HCT116 (cell line): ENCODE measurements at regions not wholly inside any gene's neighbourhood (a gene's known extent, or its start where the extent isn't known, plus 50 kb on each side); places are given as distances from the start of the nearest gene placed in this dataset.

Source experiments
- ATAC-seq: fragments of 200-7000 bp; cut with Tn5 transposase; 2 replicates; pipeline ENCODE4 v1.9.1; 2020; ENCODE audit warnings: mild to moderate bottlenecking, moderate library complexity
- BruUV-seq: library from RNA; stranded (reverse); fragments of 400-500 nt; replicated peaks from 2 replicates; lab custom pipeline; 2021; lab: Mats Ljungman, UMichigan
- CTCF ChIA-PET: fragments of 300-600 bp; sonication (Branson Sonifier 250); formaldehyde crosslinking; loops from one replicate; lab custom pipeline; 2021; ENCODE audit warnings: antibody characterized with exemption; lab: Charles Lee
- POLR2A ChIA-PET: fragments of 300-600, 350-600 bp; sonication (Branson Sonifier 250); formaldehyde crosslinking; loops from one replicate; lab custom pipeline; 2021; ENCODE audit warnings: antibody characterized with exemption; lab: Charles Lee
- RAD21 ChIA-PET, 2 experiments: fragments of 300-600 bp; sonication (Branson Sonifier 250); formaldehyde crosslinking; loops; one replicate each; lab custom pipeline; 2023; ENCODE audit warnings: low total read pairs in 2 of 2; ENCODE audit not compliant: uncharacterized antibody in 2 of 2, unreplicated experiment in 2 of 2, low non-redundant PET in 1 of 2; lab: Charles Lee
- DNase-seq: peaks from one replicate; pipeline ENCODE4 v3.0.0-alpha.2; 2010; ENCODE audit warnings: low read depth, low spot score
- H2AFZ ChIP-seq: fragments of 200-600 bp; shearing (Covaris generic), sonication (generic); 2 replicates; pipeline ENCODE4 v1.6.1; 2017; ENCODE audit warnings: low read depth, mixed run types, mixed read lengths, antibody characterized with exemption, low read length; ENCODE audit not compliant: poor library complexity, severe bottlenecking
- H3K27ac ChIP-seq: 2 replicates; pipeline ENCODE4 v1.5.1; 2012; ENCODE audit warnings: low read depth, low read length
- H3K27me3 ChIP-seq: fragments of 200-600 bp; sonication (generic); 2 replicates; pipeline ENCODE4 v1.6.1; 2016; ENCODE audit warnings: mixed run types, low read length, mixed read lengths; ENCODE audit not compliant: insufficient read depth
- H3K36me3 ChIP-seq, 2 experiments: fragments of 200-500 bp in 1 of 2; fragments of 200-600 bp in 1 of 2; sonication (Bioruptor generic) in 1 of 2; sonication (generic) in 1 of 2; 2 replicates each; pipeline versions ENCODE4 v1.5.1 to v1.6.1; 2014 to 2016; ENCODE audit warnings: low read length in 2 of 2, inconsistent platforms in 1 of 2, mixed read lengths in 1 of 2, mixed run types in 1 of 2; ENCODE audit not compliant: insufficient read depth in 2 of 2, control insufficient read depth in 1 of 2
- H3K4me1 ChIP-seq, 2 experiments: fragments of 200-600 bp in 1 of 2; sonication (generic) in 1 of 2; 2 replicates each; pipeline versions ENCODE4 v1.5.1 to v1.6.1; 2012 to 2017; ENCODE audit warnings: low read length in 2 of 2, inconsistent platforms in 1 of 2, mild to moderate bottlenecking in 1 of 2, mixed read lengths in 1 of 2, mixed run types in 1 of 2, moderate library complexity in 1 of 2; ENCODE audit not compliant: insufficient read depth in 2 of 2, control insufficient read depth in 1 of 2
- H3K4me2 ChIP-seq: fragments of 200-600 bp; sonication (generic); 2 replicates; pipeline ENCODE4 v1.6.1; 2017; ENCODE audit warnings: mixed run types, low read length, mixed read lengths
- H3K4me3 ChIP-seq, 2 experiments: fragments of 200-600 bp in 1 of 2; sonication (generic) in 1 of 2; replicated peaks in 1 of 2; 2 replicates each; pipeline ENCODE4 v1.5.1; 2011 to 2016; ENCODE audit warnings: low read length in 2 of 2, control low read depth in 1 of 2, low read depth in 1 of 2, mild to moderate bottlenecking in 1 of 2, mixed read lengths in 1 of 2, mixed run types in 1 of 2
- H3K79me2 ChIP-seq: fragments of 200-600 bp; sonication (generic); 2 replicates; pipeline ENCODE4 v1.6.1; 2017; ENCODE audit warnings: mild to moderate bottlenecking, mixed run types, low read length, moderate library complexity, mixed read lengths; ENCODE audit not compliant: insufficient read depth
- H3K9ac ChIP-seq: fragments of 200-600 bp; sonication (generic); 2 replicates; pipeline ENCODE4 v1.6.1; 2016; ENCODE audit warnings: low read length, mixed read lengths
- H3K9me2 ChIP-seq: fragments of 200-600 bp; sonication (generic), shearing (Covaris generic); 2 replicates; pipeline ENCODE4 v1.6.1; 2017; ENCODE audit warnings: mixed run types, mild to moderate bottlenecking, moderate library complexity; ENCODE audit not compliant: insufficient read depth
- H3K9me3 ChIP-seq, 2 experiments: fragments of 200-500 bp in 1 of 2; fragments of 200-600 bp in 1 of 2; sonication (Bioruptor generic) in 1 of 2; sonication (generic) in 1 of 2; 2 replicates each; pipeline ENCODE4 v1.6.1; 2014 to 2017; ENCODE audit warnings: low read length in 2 of 2, mixed read lengths in 2 of 2, inconsistent platforms in 1 of 2, low read depth in 1 of 2, mild to moderate bottlenecking in 1 of 2, mixed run types in 1 of 2, moderate library complexity in 1 of 2; ENCODE audit not compliant: control insufficient read depth in 1 of 2, insufficient read depth in 1 of 2
- H4K20me1 ChIP-seq: fragments of 200-600 bp; sonication (generic), shearing (Covaris generic); 2 replicates; pipeline ENCODE4 v1.6.1; 2017; ENCODE audit warnings: mixed run types, mild to moderate bottlenecking, moderate library complexity; ENCODE audit not compliant: insufficient read depth
- ATF3 ChIP-seq: IDR thresholded peaks from 2 replicates; pipeline ENCODE4 v1.6.1; 2012
- CBX3 ChIP-seq: IDR thresholded peaks from 2 replicates; pipeline ENCODE4 v1.6.1; 2012; ENCODE audit warnings: low read depth
- CEBPB ChIP-seq: IDR thresholded peaks from 2 replicates; pipeline ENCODE4 v1.6.1; 2012; ENCODE audit warnings: low read depth
- EGR1 ChIP-seq: IDR thresholded peaks from 2 replicates; pipeline ENCODE4 v1.6.1; 2012; ENCODE audit warnings: low read depth
- ELF1 ChIP-seq: IDR thresholded peaks from 2 replicates; pipeline ENCODE4 v1.6.1; 2012; ENCODE audit warnings: low read depth, borderline replicate concordance
- EZH2 ChIP-seq: fragments of 200-600 bp; sonication (generic); IDR thresholded peaks from 2 replicates; pipeline ENCODE4 v1.6.1; 2017; ENCODE audit warnings: antibody characterized with exemption, mixed run types
- EZH2phosphoT487 ChIP-seq: fragments of 200-600 bp; IDR thresholded peaks from 2 replicates; pipeline ENCODE4 v1.6.1; 2018; ENCODE audit warnings: antibody characterized with exemption, borderline replicate concordance
- FOSL1 ChIP-seq: IDR thresholded peaks from 2 replicates; pipeline ENCODE4 v1.6.1; 2012; ENCODE audit warnings: low read depth
- JUND ChIP-seq: IDR thresholded peaks from 2 replicates; pipeline ENCODE4 v1.6.1; 2012
- POLR2A ChIP-seq: IDR thresholded peaks from 2 replicates; pipeline ENCODE4 v1.7.0; 2011; ENCODE audit warnings: borderline replicate concordance; ENCODE audit not compliant: insufficient read depth, insufficient read length; ENCODE audit errors: extremely low read depth
- POLR2AphosphoS5 ChIP-seq: IDR thresholded peaks from 2 replicates; pipeline ENCODE4 v1.6.1; 2011; ENCODE audit warnings: mild to moderate bottlenecking, low read depth, low read length, moderate library complexity
- RAD21 ChIP-seq: IDR thresholded peaks from 2 replicates; pipeline ENCODE4 v1.6.1; 2012; ENCODE audit warnings: low read depth, mild to moderate bottlenecking
- SRF ChIP-seq: IDR thresholded peaks from 2 replicates; pipeline ENCODE4 v1.6.1; 2012; ENCODE audit warnings: low read depth
- TCF7L2 ChIP-seq: IDR thresholded peaks from 2 replicates; pipeline ENCODE4 v1.7.0; 2011; ENCODE audit warnings: borderline replicate concordance, inconsistent platforms; ENCODE audit not compliant: insufficient read depth, insufficient read length; ENCODE audit errors: extremely low read depth
- ZBTB33 ChIP-seq: IDR thresholded peaks from 2 replicates; pipeline ENCODE4 v1.6.1; 2011; ENCODE audit warnings: mild to moderate bottlenecking, low read length, moderate library complexity; ENCODE audit not compliant: insufficient replicate concordance; ENCODE audit errors: extremely low read depth
- ZFX ChIP-seq: fragments of 450-650 bp; IDR thresholded peaks from 2 replicates; pipeline ENCODE4 v1.6.1; 2017
- ZNF274 ChIP-seq: fragments of 200-500 bp; sonication (Bioruptor generic); IDR thresholded peaks from 2 replicates; pipeline ENCODE4 v1.6.1; 2014; ENCODE audit warnings: mild to moderate bottlenecking, low read depth, low read length, inconsistent platforms
- intact Hi-C: fragments of 100-400 bp; cut with micrococcal nuclease; formaldehyde crosslinking; loops from 2 replicates; pipeline ENCODE4 v1.10.0; 2022
- TF ChIP-seq, protein P1 (sequence below), 3 experiments: fragments of 200-600 bp in 1 of 3; sonication (generic) in 1 of 3; IDR thresholded peaks in 2 of 3; conservative IDR thresholded peaks in 1 of 3; 2 replicates each; pipeline ENCODE4 v1.5.1; 2012 to 2017; ENCODE audit warnings: low read depth in 2 of 3, low read length in 2 of 3, antibody characterized with exemption in 1 of 3, borderline replicate concordance in 1 of 3, control low read depth in 1 of 3, mild to moderate bottlenecking in 1 of 3, mixed read lengths in 1 of 3, mixed run types in 1 of 3, moderate library complexity in 1 of 3; ENCODE audit not compliant: insufficient read depth in 1 of 3

- Histone ChIP-seq H3K9me3 (no peaks in the 10 kb centered on the region), H3K27me3 (peaks cover 29% of the 10 kb centered on the region), H3K9ac (no peak overlapping the region), H3K4me3 (no peak overlapping the region), H3K27ac (no peak overlapping the region), H3K9me2 (no peaks in the 10 kb centered on the region), H3K4me1 (no peaks in the 10 kb centered on the region; a peak in 1 of 4 replicates), H3K79me2 (no peaks in the 10 kb centered on the region), H3K36me3 (no peaks in the 10 kb centered on the region), H2AFZ (no peak overlapping the region), H3K4me2 (no peak overlapping the region), H4K20me1 (no peaks in the 10 kb centered on the region)
- ChIA-PET RAD21 (no interaction called here), CTCF (no interaction called here), POLR2A (no interaction called here)
- ATAC-seq (no peak), DNase-seq (no peak)
- BruUV-seq, result no TSS peak
- no peak for TF ChIP-seq RAD21
- TF ChIP-seq CBX3, result no peak
- no peak for TF ChIP-seq POLR2AphosphoS5
- TF ChIP-seq EZH2phosphoT487, result no peak
- no peak for TF ChIP-seq JUND
- TF ChIP-seq POLR2A, result no peak
- TF ChIP-seq ZBTB33, result no peak
- no peak for TF ChIP-seq ELF1
- TF ChIP-seq ATF3, result no peak
- no peak for TF ChIP-seq EZH2
- TF ChIP-seq, protein P1, sequence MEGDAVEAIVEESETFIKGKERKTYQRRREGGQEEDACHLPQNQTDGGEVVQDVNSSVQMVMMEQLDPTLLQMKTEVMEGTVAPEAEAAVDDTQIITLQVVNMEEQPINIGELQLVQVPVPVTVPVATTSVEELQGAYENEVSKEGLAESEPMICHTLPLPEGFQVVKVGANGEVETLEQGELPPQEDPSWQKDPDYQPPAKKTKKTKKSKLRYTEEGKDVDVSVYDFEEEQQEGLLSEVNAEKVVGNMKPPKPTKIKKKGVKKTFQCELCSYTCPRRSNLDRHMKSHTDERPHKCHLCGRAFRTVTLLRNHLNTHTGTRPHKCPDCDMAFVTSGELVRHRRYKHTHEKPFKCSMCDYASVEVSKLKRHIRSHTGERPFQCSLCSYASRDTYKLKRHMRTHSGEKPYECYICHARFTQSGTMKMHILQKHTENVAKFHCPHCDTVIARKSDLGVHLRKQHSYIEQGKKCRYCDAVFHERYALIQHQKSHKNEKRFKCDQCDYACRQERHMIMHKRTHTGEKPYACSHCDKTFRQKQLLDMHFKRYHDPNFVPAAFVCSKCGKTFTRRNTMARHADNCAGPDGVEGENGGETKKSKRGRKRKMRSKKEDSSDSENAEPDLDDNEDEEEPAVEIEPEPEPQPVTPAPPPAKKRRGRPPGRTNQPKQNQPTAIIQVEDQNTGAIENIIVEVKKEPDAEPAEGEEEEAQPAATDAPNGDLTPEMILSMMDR (IDR thresholded peaks at IDR 0.05 in 2 of 3, conservative IDR thresholded peaks at IDR 0.05 in 1 of 3; ENCODE audit: borderline replicate concordance in 1 of 3, insufficient read depth in 1 of 3, low read depth in 2 of 3, low read length in 2 of 3), result no peak
- no peak for TF ChIP-seq ZFX
- no peak for TF ChIP-seq FOSL1
- no peak for TF ChIP-seq CEBPB
- no peak for TF ChIP-seq EGR1
- no peak for TF ChIP-seq TCF7L2
- no peak for TF ChIP-seq SRF
- TF ChIP-seq ZNF274, result no peak
- intact Hi-C loops, result no loop called here
Observed at GRCh38 chr11:120010775-120011174, 127.1 kb downstream of the TRIM29 start.
